ENCODE measurements at regions not wholly inside any gene's neighbourhood (a gene's known extent, or its start where the extent isn't known, plus 50 kb on each side); places are given as distances from the start of the nearest gene placed in this dataset.

DNA sequence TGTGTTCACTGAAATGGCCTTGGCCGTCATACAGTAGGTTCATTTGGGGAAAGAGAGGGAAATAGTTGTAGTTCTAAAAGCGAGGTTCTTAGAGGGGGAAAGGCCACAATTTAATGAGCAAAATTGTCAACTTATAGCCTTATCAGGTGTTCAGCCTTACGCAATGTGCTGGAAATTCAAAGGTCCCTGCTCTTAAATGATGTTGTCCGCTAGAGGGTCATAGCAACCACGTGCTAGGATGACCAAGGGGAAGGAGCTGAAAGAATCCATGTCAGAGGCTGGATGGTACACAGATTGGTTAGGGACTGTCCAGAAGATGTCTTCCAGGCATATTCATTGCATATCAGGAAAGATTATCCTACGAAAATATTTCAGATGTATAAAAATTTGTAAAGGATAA lies 282.3 kb upstream of the MEX3C start:
- no peaks in the 10 kb centered on the region for H3K4me1 ChIP-seq
- H3K27me3 ChIP-seq = no peaks in the 10 kb centered on the region
- 78 to 79% methylated on average over 6 of the region's 6 CpGs for WGBS, 2 donors
- H3K27ac ChIP-seq = no peak overlapping the region
- TF ChIP-seq, protein P1, sequence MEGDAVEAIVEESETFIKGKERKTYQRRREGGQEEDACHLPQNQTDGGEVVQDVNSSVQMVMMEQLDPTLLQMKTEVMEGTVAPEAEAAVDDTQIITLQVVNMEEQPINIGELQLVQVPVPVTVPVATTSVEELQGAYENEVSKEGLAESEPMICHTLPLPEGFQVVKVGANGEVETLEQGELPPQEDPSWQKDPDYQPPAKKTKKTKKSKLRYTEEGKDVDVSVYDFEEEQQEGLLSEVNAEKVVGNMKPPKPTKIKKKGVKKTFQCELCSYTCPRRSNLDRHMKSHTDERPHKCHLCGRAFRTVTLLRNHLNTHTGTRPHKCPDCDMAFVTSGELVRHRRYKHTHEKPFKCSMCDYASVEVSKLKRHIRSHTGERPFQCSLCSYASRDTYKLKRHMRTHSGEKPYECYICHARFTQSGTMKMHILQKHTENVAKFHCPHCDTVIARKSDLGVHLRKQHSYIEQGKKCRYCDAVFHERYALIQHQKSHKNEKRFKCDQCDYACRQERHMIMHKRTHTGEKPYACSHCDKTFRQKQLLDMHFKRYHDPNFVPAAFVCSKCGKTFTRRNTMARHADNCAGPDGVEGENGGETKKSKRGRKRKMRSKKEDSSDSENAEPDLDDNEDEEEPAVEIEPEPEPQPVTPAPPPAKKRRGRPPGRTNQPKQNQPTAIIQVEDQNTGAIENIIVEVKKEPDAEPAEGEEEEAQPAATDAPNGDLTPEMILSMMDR (IDR thresholded peaks at IDR 0.05) = no peak
- no peak for TF ChIP-seq POLR2A (IDR thresholded peaks at IDR 0.05)
- DNase-seq (no peak), ATAC-seq (no peak)
- no peak overlapping the region for H3K4me3 ChIP-seq
- intact Hi-C loops (cut with DNase I) = no loop called here
- no peaks in the 10 kb centered on the region for H3K9me3 ChIP-seq
- H3K36me3 ChIP-seq (replicated peaks in 1 of 2; ENCODE audit: insufficient read depth in 1 of 2, low read depth in 2 of 2) = no peaks in the 10 kb centered on the region

DNA sequence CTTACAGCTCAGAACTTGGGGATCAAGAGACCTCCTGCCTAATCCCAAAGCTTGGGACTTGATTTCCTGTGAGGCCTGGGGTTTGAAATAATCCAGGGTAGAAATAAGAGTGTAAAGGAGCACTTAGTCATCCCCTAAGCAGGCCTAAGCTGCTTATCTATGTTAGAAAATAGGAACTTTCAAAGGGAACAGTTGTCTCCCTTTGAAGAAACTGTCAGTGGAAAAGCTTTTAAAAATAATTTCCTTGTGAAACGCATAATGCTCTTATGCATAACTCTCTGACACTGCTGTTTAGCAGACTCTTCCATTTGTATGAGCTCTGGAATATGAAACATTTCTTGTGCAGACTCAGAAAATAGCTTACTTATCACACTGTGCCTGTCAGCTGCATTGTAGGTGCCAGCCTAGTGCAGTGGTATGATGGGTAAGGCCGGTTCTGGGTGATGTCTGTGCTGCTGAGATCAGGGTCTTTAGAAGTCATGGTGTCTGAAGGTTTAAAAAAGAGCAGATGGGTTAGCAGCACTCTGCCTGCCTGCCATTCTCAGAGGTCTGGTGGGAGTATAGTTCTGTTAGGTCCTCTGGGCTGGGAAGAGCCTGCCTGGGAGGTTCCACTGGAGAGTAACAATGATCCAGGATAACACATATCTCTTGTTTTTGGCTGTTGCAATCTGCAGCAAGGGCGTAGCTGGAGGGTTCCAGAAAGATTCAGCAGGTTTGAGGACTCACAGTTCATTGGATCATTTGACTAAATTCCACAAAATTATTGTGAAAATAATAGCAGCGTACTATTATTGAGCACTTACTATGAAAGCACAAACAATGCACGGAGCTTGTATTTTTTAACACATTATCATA lies 283.2 kb upstream of the MEX3C start:
- Histone ChIP-seq H3K4me1 (no peaks in the 10 kb centered on the region), H3K27ac (no peak overlapping the region), H3K4me3 (no peak overlapping the region), H3K27me3 (no peaks in the 10 kb centered on the region), H3K36me3 (replicated peaks in 1 of 2; ENCODE audit: insufficient read depth in 1 of 2, low read depth in 2 of 2) (no peaks in the 10 kb centered on the region), H3K9me3 (no peaks in the 10 kb centered on the region)
- 71 to 74% methylated on average over 5 of the region's 5 CpGs for WGBS, 2 donors
- TF ChIP-seq, protein P1 (IDR thresholded peaks at IDR 0.05) = no peak
- no peak for TF ChIP-seq POLR2A (IDR thresholded peaks at IDR 0.05)
- ATAC-seq = no peak
- intact Hi-C loops (cut with DNase I) = no loop called here
- no peak for DNase-seq

DNA sequence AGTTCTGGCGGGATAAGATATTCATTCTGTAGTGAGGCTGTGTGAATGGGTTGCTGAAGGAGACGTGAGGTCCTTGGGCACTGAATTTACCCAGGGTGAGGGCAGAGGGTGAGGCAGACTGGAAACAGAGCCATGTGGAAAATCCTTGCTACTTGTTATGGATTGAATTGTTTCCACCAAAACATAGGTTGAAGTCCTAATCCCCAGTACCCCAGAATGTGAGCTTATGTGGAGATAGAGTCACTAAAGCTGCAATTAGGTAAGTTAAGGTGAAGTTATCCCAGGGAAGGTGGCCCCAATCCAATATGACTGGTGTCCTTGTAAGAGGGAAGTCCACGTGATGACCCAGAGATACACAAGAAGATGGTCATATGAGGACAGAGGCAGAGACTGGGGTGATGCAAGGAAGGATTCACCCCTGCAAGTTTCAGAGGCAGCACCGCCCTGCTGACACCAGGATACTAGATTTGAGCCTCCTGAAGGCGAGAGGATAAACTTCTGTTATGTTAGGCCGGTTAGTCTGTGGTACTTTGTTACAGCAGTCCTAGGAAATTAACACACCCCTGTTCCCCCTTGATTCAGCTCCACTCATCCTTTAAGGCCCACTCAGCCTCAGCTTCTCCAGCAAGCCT lies 289.4 kb upstream of the MEX3C start:
- Histone ChIP-seq H3K36me3 (replicated peaks in 1 of 2; ENCODE audit: insufficient read depth in 1 of 2, low read depth in 2 of 2) (no peaks in the 10 kb centered on the region), H3K4me1 (no peaks in the 10 kb centered on the region), H3K9me3 (no peaks in the 10 kb centered on the region), H3K27ac (no peak overlapping the region), H3K4me3 (no peak overlapping the region), H3K27me3 (no peaks in the 10 kb centered on the region)
- TF ChIP-seq, protein P1 (IDR thresholded peaks at IDR 0.05) = no peak
- no peak for TF ChIP-seq POLR2A (IDR thresholded peaks at IDR 0.05)
- WGBS, 2 donors = 72 to 78% methylated on average over 6 of the region's 6 CpGs
- DNase-seq (no peak), ATAC-seq (no peak)
- intact Hi-C loops (cut with DNase I) = no loop called here

DNA sequence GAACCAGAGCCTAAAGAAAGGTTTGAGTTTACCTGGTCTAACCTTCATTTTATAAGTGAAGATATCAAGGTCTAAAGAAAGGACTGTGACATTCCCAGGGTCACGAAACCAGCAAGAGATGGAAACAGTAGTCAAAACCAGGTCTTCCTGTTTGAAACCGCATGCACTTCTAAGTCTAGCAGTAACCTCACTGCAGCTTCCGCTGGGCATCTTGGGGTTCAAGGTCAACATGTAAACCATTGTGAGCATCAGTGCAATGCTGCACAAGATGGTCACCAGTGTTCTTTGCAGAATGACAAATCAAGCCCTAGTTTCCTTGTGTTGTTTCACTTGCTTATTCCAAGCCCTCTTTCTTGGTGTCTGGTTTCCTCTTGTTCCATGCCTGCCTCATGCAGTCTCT lies 292.9 kb upstream of the MEX3C start:
- DNase-seq (no peak), ATAC-seq (no peak)
- H3K27ac ChIP-seq = no peak overlapping the region
- H3K4me3 ChIP-seq = no peak overlapping the region
- 84 to 96% methylated on average over 3 of the region's 3 CpGs for WGBS, 2 donors
- TF ChIP-seq, protein P1 (IDR thresholded peaks at IDR 0.05) = no peak
- TF ChIP-seq POLR2A (IDR thresholded peaks at IDR 0.05) = no peak
- no peaks in the 10 kb centered on the region for H3K27me3 ChIP-seq
- H3K9me3 ChIP-seq = no peaks in the 10 kb centered on the region
- intact Hi-C loops (cut with DNase I) = no loop called here
- no peaks in the 10 kb centered on the region for H3K4me1 ChIP-seq
- H3K36me3 ChIP-seq (replicated peaks in 1 of 2; ENCODE audit: insufficient read depth in 1 of 2, low read depth in 2 of 2) = no peaks in the 10 kb centered on the region

Measured in body of pancreas (tissue), 4 donors.